PC-9 (cell line): ENCODE measurements at regions not wholly inside any gene's neighbourhood (a gene's known extent, or its start where the extent isn't known, plus 50 kb on each side); places are given as distances from the start of the nearest gene placed in this dataset.

Source experiments
- BruUV-seq: library from RNA; stranded (reverse); fragments of 400-500 nt; replicated peaks from 2 replicates; lab custom pipeline; 2021; lab: Mats Ljungman, UMichigan
- CTCF ChIA-PET: fragments of 300-600 bp; sonication (Branson Sonifier 250); formaldehyde crosslinking; loops from one replicate; lab custom pipeline; 2022; ENCODE audit warnings: antibody characterized with exemption; lab: Charles Lee
- POLR2A ChIA-PET: fragments of 300-600 bp; sonication (Branson Sonifier 250); formaldehyde crosslinking; loops from one replicate; lab custom pipeline; 2022; ENCODE audit warnings: antibody characterized with exemption; ENCODE audit not compliant: unreplicated experiment; lab: Charles Lee
- DNase-seq, 2 experiments: peaks; one replicate each; pipeline versions ENCODE4 v3.0.0 to v3.0.0-alpha.2; 2015 to 2022; ENCODE audit warnings: mixed read lengths in 1 of 2
- H2AFZ ChIP-seq: fragments of 200-600 bp; sonication (generic); 2 replicates; pipeline ENCODE4 v1.8.1; 2017; ENCODE audit warnings: antibody characterized with exemption
- H3F3A ChIP-seq: fragments of 200-600 bp; sonication (generic); 2 replicates; pipeline ENCODE4 v1.8.1; 2017; ENCODE audit warnings: antibody characterized with exemption, mild to moderate bottlenecking, low read depth; ENCODE audit not compliant: insufficient read depth
- H3K27ac ChIP-seq: fragments of 200-600 bp; sonication (generic); 2 replicates; pipeline ENCODE4 v1.6.1; 2016; ENCODE audit warnings: mixed run types
- H3K27me3 ChIP-seq: fragments of 200-600 bp; sonication (generic); 2 replicates; pipeline ENCODE4 v1.6.1; 2016; ENCODE audit warnings: low read depth, mixed run types; ENCODE audit not compliant: insufficient read depth
- H3K36me3 ChIP-seq: fragments of 200-600 bp; sonication (generic); 2 replicates; pipeline ENCODE4 v1.6.1; 2016; ENCODE audit warnings: low read depth, mixed run types
- H3K4me1 ChIP-seq: fragments of 200-600 bp; sonication (generic); replicated peaks from 2 replicates; pipeline ENCODE4 v1.6.1; 2016; ENCODE audit warnings: mixed run types; ENCODE audit not compliant: insufficient read depth
- H3K4me2 ChIP-seq: fragments of 200-600 bp; sonication (generic); 2 replicates; pipeline ENCODE4 v1.6.1; 2017; ENCODE audit warnings: mixed run types
- H3K4me3 ChIP-seq: fragments of 200-600 bp; sonication (generic); 2 replicates; pipeline ENCODE4 v1.6.1; 2016; ENCODE audit warnings: mixed run types
- H3K79me2 ChIP-seq: fragments of 200-600 bp; sonication (generic); 2 replicates; pipeline ENCODE4 v1.6.1; 2017; ENCODE audit warnings: low read depth, mixed run types
- H3K9me2 ChIP-seq: fragments of 200-600 bp; sonication (generic); 2 replicates; pipeline ENCODE4 v1.8.1; 2017; ENCODE audit warnings: mild to moderate bottlenecking; ENCODE audit not compliant: insufficient read depth
- H3K9me3 ChIP-seq: fragments of 200-600 bp; sonication (generic); 2 replicates; pipeline ENCODE4 v1.8.1; 2016; ENCODE audit warnings: low read depth; ENCODE audit not compliant: insufficient read depth
- H4K20me1 ChIP-seq: fragments of 200-600 bp; sonication (generic); 2 replicates; pipeline ENCODE4 v1.8.1; 2017; ENCODE audit not compliant: insufficient read depth
- CTCF ChIP-seq: fragments of 200-600 bp; sonication (generic); conservative IDR thresholded peaks from 2 replicates; pipeline ENCODE4 v1.6.1; 2017; ENCODE audit warnings: mixed run types, antibody characterized with exemption, mild to moderate bottlenecking, moderate library complexity
- EZH2 ChIP-seq: fragments of 200-600 bp; sonication (generic); IDR thresholded peaks from 2 replicates; pipeline ENCODE4 v1.8.0; 2017; ENCODE audit warnings: antibody characterized with exemption, low read depth
- intact Hi-C: fragments of 100-400 bp; cut with micrococcal nuclease; formaldehyde crosslinking; loops from one replicate; pipeline ENCODE4 v1.10.0; 2022; ENCODE audit not compliant: unreplicated experiment

- no peaks in the 10 kb centered on the region for H3K36me3 ChIP-seq
- intact Hi-C loops, result no loop called here
- no peak for TF ChIP-seq CTCF
- TF ChIP-seq EZH2, result no peak
- DNase-seq, result no peak
- H3K79me2 ChIP-seq, result no peaks in the 10 kb centered on the region
- ChIA-PET POLR2A (no interaction called here), CTCF (interaction anchor here (0.6 kb wide), 1 partner anchor 403 kb away, joined by 3 read pairs; no protein-coding TSS in a partner anchor)
- no peaks in the 10 kb centered on the region for H4K20me1 ChIP-seq
- H3K4me1 ChIP-seq, result no peaks in the 10 kb centered on the region
- H2AFZ ChIP-seq, result no peak overlapping the region
- H3K27ac ChIP-seq, result no peak overlapping the region
- H3K27me3 ChIP-seq, result no peaks in the 10 kb centered on the region
- H3K9me3 ChIP-seq, result no peaks in the 10 kb centered on the region
- no TSS peak for BruUV-seq
- H3K9me2 ChIP-seq, result no peaks in the 10 kb centered on the region
- H3F3A ChIP-seq, result no peaks in the 10 kb centered on the region
- H3K4me3 ChIP-seq, result no peak overlapping the region
- no peak overlapping the region for H3K4me2 ChIP-seq
Measured at GRCh38 chr6:104201557-104201956, 658.2 kb downstream of the HACE1 start.

- peak overlapping the region; percentile 13; the same call in 1 of the 2 replicates for H3K4me2 ChIP-seq
- H3F3A ChIP-seq, result no peaks in the 10 kb centered on the region
- BruUV-seq, result no TSS peak
- ChIA-PET CTCF (no interaction called here), POLR2A (no interaction called here)
- peak in 1 of 2 experiments; percentile 59 for DNase-seq
- intact Hi-C loops, result no loop called here
- H3K4me1 ChIP-seq, result peaks cover 9% of the 10 kb centered on the region
- H2AFZ ChIP-seq, result no peak overlapping the region
- no peaks in the 10 kb centered on the region for H3K27me3 ChIP-seq
- no peaks in the 10 kb centered on the region for H3K36me3 ChIP-seq
- H4K20me1 ChIP-seq, result no peaks in the 10 kb centered on the region
- no peak overlapping the region for H3K27ac ChIP-seq
- TF ChIP-seq EZH2, result no peak
- TF ChIP-seq CTCF, result no peak
- no peaks in the 10 kb centered on the region for H3K79me2 ChIP-seq
- no peaks in the 10 kb centered on the region for H3K9me2 ChIP-seq
- H3K9me3 ChIP-seq, result no peaks in the 10 kb centered on the region
- H3K4me3 ChIP-seq, result no peak overlapping the region
Measured at GRCh38 chr6:104187616-104188015, 672.1 kb downstream of the HACE1 start.

GRCh38 chr6:104186831-104187230, 672.9 kb downstream of the HACE1 start:
- Histone ChIP-seq H3K27me3 (no peaks in the 10 kb centered on the region), H3K36me3 (no peaks in the 10 kb centered on the region), H3F3A (no peaks in the 10 kb centered on the region), H4K20me1 (no peaks in the 10 kb centered on the region), H3K4me2 (peak overlapping the region; percentile 13), H3K9me2 (no peaks in the 10 kb centered on the region), H3K9me3 (no peaks in the 10 kb centered on the region), H3K4me1 (peaks cover 9% of the 10 kb centered on the region), H2AFZ (no peak overlapping the region), H3K4me3 (no peak overlapping the region), H3K27ac (no peak overlapping the region), H3K79me2 (no peaks in the 10 kb centered on the region)
- ChIA-PET CTCF (no interaction called here), POLR2A (interaction anchor here (0.5 kb wide), 1 partner anchor 103 kb away, joined by 3 read pairs; no protein-coding TSS in a partner anchor)
- intact Hi-C loops, result no loop called here
- BruUV-seq, result no TSS peak
- peak; percentile 40 to 64 for DNase-seq
- TF ChIP-seq EZH2 (no peak), CTCF (no peak)
